B cell (primary cell): ENCODE measurements at regions not wholly inside any gene's neighbourhood (a gene's known extent, or its start where the extent isn't known, plus 50 kb on each side); places are given as distances from the start of the nearest gene placed in this dataset.

Source experiments
- ATAC-seq: fragments of 200-7000 bp; cut with Tn5 transposase; one replicate; pipeline ENCODE4 v1.10.0; 2021; ENCODE audit warnings: low read depth, mild to moderate bottlenecking, moderate number of reproducible peaks, moderate library complexity
- CTCF ChIA-PET: fragments of 350-600 bp; sonication (Branson Sonifier 250); formaldehyde crosslinking; loops from one replicate; lab custom pipeline; 2021; ENCODE audit warnings: antibody characterized with exemption, inconsistent platforms; lab: Charles Lee
- POLR2A ChIA-PET: fragments of 350-600 bp; sonication (Branson Sonifier 250); formaldehyde crosslinking; loops from one replicate; lab custom pipeline; 2021; ENCODE audit warnings: antibody characterized with exemption; lab: Charles Lee
- DNase-seq: peaks from one replicate; pipeline ENCODE4 v3.0.0; 2013
- H2AFZ ChIP-seq: 2 replicates; pipeline ENCODE4 v1.6.1; 2012; ENCODE audit warnings: mild to moderate bottlenecking, low read depth, low read length; ENCODE audit not compliant: insufficient read depth, poor library complexity, severe bottlenecking
- H3K27ac ChIP-seq, 2 donors: 1 replicate in 1 of 2; 2 replicates in 1 of 2; pipeline ENCODE4 v1.5.1; 2012 to 2013; ENCODE audit warnings: low read length in 2 of 2, mild to moderate bottlenecking in 2 of 2, moderate library complexity in 1 of 2
- H3K27me3 ChIP-seq, 4 experiments: fragments of 200-600 bp in 1 of 4; sonication (generic) in 1 of 4; replicated peaks in 1 of 4; 1 replicate in 2 of 4; 2 replicates in 2 of 4; pipeline versions ENCODE4 v1.6.1 to v1.7.0; 2013 to 2016; ENCODE audit warnings: low read length in 3 of 4, mild to moderate bottlenecking in 2 of 4, mixed read lengths in 1 of 4, moderate library complexity in 1 of 4; ENCODE audit not compliant: insufficient read depth in 4 of 4, control insufficient read depth in 3 of 4; ENCODE audit errors: control extremely low read depth in 1 of 4
- H3K36me3 ChIP-seq, 2 experiments: replicated peaks in 1 of 2; 1 replicate in 1 of 2; 2 replicates in 1 of 2; pipeline versions ENCODE4 v1.6.1 to v1.7.1; 2013; ENCODE audit warnings: low read length in 1 of 2; ENCODE audit not compliant: insufficient read depth in 2 of 2, control insufficient read depth in 1 of 2; ENCODE audit errors: control extremely low read depth in 1 of 2, extremely low read depth in 1 of 2
- H3K4me1 ChIP-seq, 2 donors: fragments of 200-600 bp in 1 of 2; sonication (generic) in 1 of 2; 1 replicate in 1 of 2; 2 replicates in 1 of 2; pipeline versions ENCODE4 v1.5.1 to v1.6.1; 2013 to 2017; ENCODE audit warnings: low read length in 2 of 2; ENCODE audit not compliant: control insufficient read depth in 2 of 2, insufficient read depth in 2 of 2
- H3K4me2 ChIP-seq: replicated peaks from 2 replicates; pipeline ENCODE3; 2012; ENCODE audit warnings: mild to moderate bottlenecking, low read depth, low read length; ENCODE audit not compliant: poor library complexity, severe bottlenecking
- H3K4me3 ChIP-seq, 5 experiments: fragments of 200-600 bp in 1 of 5; sonication (generic) in 1 of 5; 1 replicate in 3 of 5; 2 replicates in 2 of 5; pipeline versions ENCODE4 v1.5.1 to v1.7.0; 2011 to 2016; ENCODE audit warnings: low read length in 4 of 5, mild to moderate bottlenecking in 4 of 5, low read depth in 2 of 5, control low read depth in 1 of 5, moderate library complexity in 1 of 5; ENCODE audit not compliant: insufficient read depth in 1 of 5; ENCODE audit errors: control extremely low read depth in 1 of 5, extremely low read depth in 1 of 5
- H3K79me2 ChIP-seq: fragments of 200-600 bp; sonication (generic); one replicate; pipeline ENCODE4 v1.6.0; 2016; ENCODE audit warnings: low read length; ENCODE audit not compliant: control insufficient read depth, insufficient read depth
- H3K9ac ChIP-seq: fragments of 200-600 bp; sonication (generic); 2 replicates; pipeline ENCODE4 v1.6.1; 2017; ENCODE audit warnings: mild to moderate bottlenecking, low read length, moderate library complexity
- H3K9me3 ChIP-seq, 3 donors: one replicate each; pipeline versions ENCODE4 v1.6.1 to v1.7.1; 2013; ENCODE audit warnings: low read length in 2 of 3; ENCODE audit not compliant: control insufficient read depth in 2 of 3, insufficient read depth in 1 of 3; ENCODE audit errors: control extremely low read depth in 1 of 3
- H4K20me1 ChIP-seq: 2 replicates; pipeline ENCODE4 v1.6.0; 2012; ENCODE audit warnings: mild to moderate bottlenecking, low read length; ENCODE audit not compliant: insufficient read depth, control insufficient read depth, poor library complexity, severe bottlenecking
- H3K27ac Mint-ChIP-seq: one replicate; pipeline ENCODE4 v1.8.0; 2021; ENCODE audit warnings: mixed read lengths
- H3K27me3 Mint-ChIP-seq: one replicate; pipeline ENCODE4 v1.8.0; 2021; ENCODE audit warnings: mixed read lengths
- H3K4me1 Mint-ChIP-seq: one replicate; pipeline ENCODE4 v1.8.0; 2021; ENCODE audit warnings: mixed read lengths
- H3K4me3 Mint-ChIP-seq: one replicate; pipeline ENCODE4 v1.8.0; 2021; ENCODE audit warnings: mixed read lengths
- H3K9me3 Mint-ChIP-seq: one replicate; pipeline ENCODE4 v1.8.0; 2022; ENCODE audit warnings: mixed read lengths; ENCODE audit not compliant: insufficient read depth
- CTCF ChIP-seq: fragments of 200-600 bp; IDR thresholded peaks from one replicate; pipeline ENCODE4 v1.8.0; 2022; ENCODE audit warnings: antibody characterized with exemption, mild to moderate bottlenecking
- EZH2 ChIP-seq: IDR thresholded peaks from 2 replicates; pipeline ENCODE4 v1.6.1; 2012; ENCODE audit warnings: borderline replicate concordance, low read depth, mild to moderate bottlenecking, moderate library complexity, low read length; ENCODE audit not compliant: insufficient read depth, poor library complexity, severe bottlenecking
- WGBS: methylation state at CpG from one replicate; pipeline ENCODE4 v1.1.5; 2013; ENCODE audit warnings: missing lambda C conversion rate; ENCODE audit not compliant: insufficient coverage; 5-methylcytosine and 5-hydroxymethylcytosine counted together
- intact Hi-C: fragments of 100-400 bp; cut with micrococcal nuclease; formaldehyde crosslinking; loops from one replicate; pipeline ENCODE4 v1.10.0; 2022

- no peaks in the 10 kb centered on the region for H3K36me3 ChIP-seq
- no peak overlapping the region for H3K27ac Mint-ChIP-seq
- H3K79me2 ChIP-seq = no peaks in the 10 kb centered on the region
- H3K9me3 ChIP-seq = no peaks in the 10 kb centered on the region
- H3K4me3 Mint-ChIP-seq = no peak overlapping the region
- no peak overlapping the region for H2AFZ ChIP-seq
- no peak overlapping the region for H3K4me3 ChIP-seq
- POLR2A ChIA-PET = no interaction called here
- no peaks in the 10 kb centered on the region for H4K20me1 ChIP-seq
- CTCF ChIA-PET = no interaction called here
- peaks cover 19% of the 10 kb centered on the region for H3K27me3 Mint-ChIP-seq
- intact Hi-C loops = no loop called here
- no peak overlapping the region for H3K9ac ChIP-seq
- H3K27ac ChIP-seq = no peak overlapping the region
- no peaks in the 10 kb centered on the region for H3K27me3 ChIP-seq
- ATAC-seq = no peak
- H3K4me2 ChIP-seq = no peak overlapping the region
- no peaks in the 10 kb centered on the region for H3K4me1 Mint-ChIP-seq
- TF ChIP-seq EZH2 = no peak
- TF ChIP-seq CTCF = no peak
- WGBS = 80% methylated on average over 1 of the region's 3 CpGs
- no peaks in the 10 kb centered on the region for H3K4me1 ChIP-seq
- no peak for DNase-seq
- H3K9me3 Mint-ChIP-seq = peaks cover 2% of the 10 kb centered on the region
Observed at GRCh38 chr11:11178671-11179638, 174.1 kb downstream of the CSNK2A3 start.

- no peak overlapping the region for H3K4me3 Mint-ChIP-seq
- peaks cover 12% of the 10 kb centered on the region for H3K27me3 Mint-ChIP-seq
- ATAC-seq = no peak
- no peaks in the 10 kb centered on the region for H4K20me1 ChIP-seq
- no peaks in the 10 kb centered on the region for H3K79me2 ChIP-seq
- no peaks in the 10 kb centered on the region for H3K4me1 Mint-ChIP-seq
- TF ChIP-seq EZH2 (no peak), CTCF (no peak)
- H3K4me2 ChIP-seq = no peak overlapping the region
- H3K36me3 ChIP-seq = no peaks in the 10 kb centered on the region
- H3K4me3 ChIP-seq = no peak overlapping the region
- H3K9ac ChIP-seq = no peak overlapping the region
- ChIA-PET POLR2A (no interaction called here), CTCF (interaction anchor here (0.7 kb wide), 1 partner anchor 140 kb away, joined by 3 read pairs; no protein-coding TSS in a partner anchor)
- H3K9me3 ChIP-seq = no peaks in the 10 kb centered on the region
- H2AFZ ChIP-seq = no peak overlapping the region
- no peaks in the 10 kb centered on the region for H3K27me3 ChIP-seq
- WGBS = 72% methylated on average over 4 of the region's 7 CpGs
- DNase-seq = no peak
- H3K4me1 ChIP-seq = no peaks in the 10 kb centered on the region
- H3K27ac ChIP-seq = no peak overlapping the region
- intact Hi-C loops = no loop called here
- no peak overlapping the region for H3K27ac Mint-ChIP-seq
- H3K9me3 Mint-ChIP-seq = peaks cover 2% of the 10 kb centered on the region
Observed at GRCh38 chr11:11177156-11177808, 175.8 kb downstream of the CSNK2A3 start.
